HS-27A (cell line): ENCODE measurements at regions not wholly inside any gene's neighbourhood (a gene's known extent, or its start where the extent isn't known, plus 50 kb on each side); places are given as distances from the start of the nearest gene placed in this dataset.

Experiments
- DNase-seq: peaks from one replicate; pipeline ENCODE4 v3.0.0-alpha.2; 2012; ENCODE audit warnings: low read depth, missing footprints

DNA sequence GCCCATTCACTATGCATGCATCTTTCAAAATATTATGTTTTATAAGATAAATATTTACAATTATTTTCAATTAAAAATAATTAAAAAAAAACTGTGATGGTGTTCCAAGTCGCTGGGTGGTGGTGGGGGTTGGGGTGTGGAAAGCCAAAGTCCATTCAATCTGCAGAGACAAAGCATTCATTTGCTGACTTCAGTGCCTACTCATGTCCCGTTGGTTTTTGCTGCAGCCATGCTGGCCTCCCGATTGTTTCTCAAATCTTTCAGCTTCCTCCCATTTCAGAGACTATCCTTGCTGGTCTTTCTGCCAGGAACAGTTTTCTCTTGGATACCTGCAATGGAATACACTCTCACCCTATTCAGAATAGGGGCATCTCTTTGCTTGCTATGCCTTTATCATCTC lies 331.5 kb upstream of the NOVA1 start:
- no peak for DNase-seq

GRCh38 chr14:26930576-26930975 lies 332.7 kb upstream of the NOVA1 start:
- DNase-seq, result no peak

DNA sequence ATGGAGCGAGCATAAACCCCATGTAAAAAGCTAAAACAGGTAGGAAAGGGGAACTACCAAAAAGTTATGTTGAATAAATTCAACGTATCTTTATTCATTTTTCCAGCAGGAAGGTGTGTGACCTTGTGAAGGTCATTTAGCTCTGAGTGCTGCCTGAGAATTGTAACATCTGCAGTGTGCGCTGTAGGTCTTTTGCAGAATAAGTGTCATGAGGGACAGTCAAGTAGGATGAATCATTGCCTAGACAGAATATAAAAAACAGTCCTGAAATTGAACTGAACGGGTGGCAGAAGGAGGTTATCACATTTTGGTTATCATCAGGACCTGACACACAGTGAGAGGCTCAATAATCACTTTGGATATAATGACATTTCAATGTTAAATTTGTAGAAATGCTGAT lies 334.8 kb upstream of the NOVA1 start:
- DNase-seq, result no peak

GRCh38 chr14:26933431-26933830 lies 335.6 kb upstream of the NOVA1 start:
- no peak for DNase-seq

DNA sequence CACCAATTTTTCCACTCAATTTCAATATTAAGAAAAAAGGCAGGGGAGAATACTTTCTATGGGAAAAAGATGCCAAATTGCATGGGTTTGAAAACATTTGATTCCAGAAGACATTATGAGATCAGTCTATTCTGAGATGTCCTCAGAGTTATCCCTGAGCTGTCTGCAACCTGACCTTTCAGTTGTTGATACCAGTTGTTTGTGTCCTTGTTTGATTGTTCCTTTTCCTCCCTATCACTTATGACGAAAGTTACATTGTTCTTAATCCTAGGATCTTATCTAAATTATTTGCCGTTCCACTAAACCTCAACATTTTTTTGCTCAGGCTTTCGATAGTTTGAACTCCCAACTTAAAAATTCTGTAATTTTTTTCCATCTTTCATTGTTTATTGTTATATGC lies 336.3 kb upstream of the NOVA1 start:
- DNase-seq, result no peak

GRCh38 chr14:26935733-26936132 lies 337.9 kb upstream of the NOVA1 start:
- DNase-seq, result no peak

- no peak for DNase-seq
These were observed 340.2 kb upstream of the NOVA1 start for GRCh38 chr14:26938054-26938453.

- no peak for DNase-seq
These were observed 341.9 kb upstream of the NOVA1 start for GRCh38 chr14:26939755-26940154.

DNA sequence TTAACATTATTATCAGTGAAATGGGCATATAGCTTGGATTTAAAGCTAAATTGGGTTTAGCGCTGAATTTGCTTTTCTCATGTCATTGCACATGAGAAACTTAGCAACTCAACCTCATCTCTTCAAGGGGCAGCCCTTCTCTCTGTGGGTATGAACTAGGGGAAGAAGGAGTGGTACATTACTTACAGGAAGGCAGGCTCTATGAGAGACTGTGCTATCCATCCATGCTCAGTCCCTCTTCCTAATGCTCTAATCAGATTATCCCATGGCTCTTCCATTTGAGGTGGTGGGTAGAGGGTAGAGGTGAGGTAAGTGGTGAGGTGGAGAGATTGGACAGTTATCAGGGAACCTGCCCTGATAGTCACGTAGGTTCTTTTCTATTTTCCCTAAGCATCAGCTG lies 343.7 kb upstream of the NOVA1 start:
- DNase-seq, result no peak

DNA sequence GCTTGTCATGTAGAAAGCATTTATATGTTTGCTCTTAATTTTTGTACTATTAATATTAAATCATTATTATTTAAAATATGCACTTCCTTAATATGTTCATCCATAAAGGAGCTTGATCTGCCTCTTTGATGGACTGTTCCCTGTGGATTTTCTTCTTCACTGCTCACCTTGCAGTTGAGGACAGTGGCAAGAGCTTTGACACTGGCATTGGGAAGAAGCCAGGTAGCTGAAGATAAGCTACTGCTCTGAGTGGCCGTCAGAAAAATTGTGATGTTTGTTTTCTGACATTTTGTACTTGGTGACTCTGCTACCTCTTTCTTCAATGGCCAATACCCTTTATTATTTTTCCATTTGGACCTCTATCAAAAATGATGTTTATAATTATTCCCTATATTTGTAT lies 349.4 kb upstream of the NOVA1 start:
- no peak for DNase-seq

- DNase-seq, result no peak
These were observed 361.6 kb upstream of the NOVA1 start for GRCh38 chr14:26959437-26959836.

- DNase-seq, result no peak
These were observed 362.3 kb upstream of the NOVA1 start for GRCh38 chr14:26959972-26960660.

DNA sequence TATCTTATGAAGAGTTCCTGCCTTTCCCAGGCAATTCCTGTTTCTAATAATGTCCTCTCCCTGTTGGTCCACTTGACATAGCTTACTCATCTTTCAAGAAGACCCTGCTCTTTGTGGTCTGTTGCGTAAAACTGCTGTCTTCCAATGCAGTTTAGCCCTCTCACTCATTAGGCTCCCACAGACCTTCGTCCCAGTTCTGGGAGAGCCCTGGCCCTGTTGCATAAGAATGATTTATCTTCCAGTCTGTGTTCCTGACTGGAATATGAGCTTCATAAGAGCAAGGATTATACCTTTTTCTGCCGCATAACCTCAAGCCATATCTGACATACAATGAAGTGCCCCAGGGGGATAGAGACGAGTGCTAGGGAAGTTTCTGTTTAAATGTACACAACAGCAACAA lies 365.9 kb upstream of the NOVA1 start:
- no peak for DNase-seq

GRCh38 chr14:26965490-26965889 lies 367.7 kb upstream of the NOVA1 start:
- DNase-seq, result no peak

DNA sequence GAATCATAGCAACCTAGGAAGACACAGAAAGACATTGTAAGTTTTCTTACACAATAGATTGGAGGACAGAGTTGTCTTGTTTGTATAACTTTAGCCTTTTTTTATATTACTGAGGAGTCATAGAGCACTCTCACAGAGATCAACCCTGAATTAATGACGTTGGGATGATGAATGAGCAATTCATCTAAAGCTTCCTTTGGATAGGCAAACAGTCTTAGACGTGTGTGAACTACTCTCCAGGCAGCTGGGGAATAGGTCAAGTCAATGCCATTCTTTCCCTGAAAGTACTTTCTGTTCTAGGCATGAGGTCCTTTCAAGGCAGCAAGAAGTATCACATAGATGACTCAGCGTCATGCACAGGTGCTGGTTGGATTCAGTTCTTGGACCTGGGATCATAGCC lies 369.1 kb upstream of the NOVA1 start:
- DNase-seq, result no peak

- DNase-seq, result no peak
These were observed 377.1 kb upstream of the NOVA1 start for GRCh38 chr14:26974965-26975364.

DNA sequence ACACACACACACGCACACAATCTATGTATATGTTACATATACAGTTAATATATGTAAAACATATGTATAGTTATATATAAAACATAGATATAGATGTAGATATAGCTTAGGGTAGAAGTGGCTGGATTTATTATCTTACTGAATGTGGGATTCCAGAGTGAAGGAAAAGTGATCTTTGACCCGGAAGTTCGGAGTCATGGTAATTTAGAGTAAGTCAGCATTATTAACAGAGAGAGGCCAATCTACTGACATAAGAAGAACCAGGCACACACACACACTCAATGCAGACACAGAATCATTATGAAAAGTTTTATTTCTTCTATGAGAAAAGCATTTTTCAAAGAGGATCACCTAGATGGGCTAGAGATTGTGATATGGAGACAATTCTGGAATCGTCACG lies 384.2 kb upstream of the NOVA1 start:
- DNase-seq, result no peak

GRCh38 chr14:26984311-26985177 lies 386.7 kb upstream of the NOVA1 start:
- DNase-seq, result no peak

GRCh38 chr14:26987744-26988363 lies 390.0 kb upstream of the NOVA1 start:
- DNase-seq, result no peak

DNA sequence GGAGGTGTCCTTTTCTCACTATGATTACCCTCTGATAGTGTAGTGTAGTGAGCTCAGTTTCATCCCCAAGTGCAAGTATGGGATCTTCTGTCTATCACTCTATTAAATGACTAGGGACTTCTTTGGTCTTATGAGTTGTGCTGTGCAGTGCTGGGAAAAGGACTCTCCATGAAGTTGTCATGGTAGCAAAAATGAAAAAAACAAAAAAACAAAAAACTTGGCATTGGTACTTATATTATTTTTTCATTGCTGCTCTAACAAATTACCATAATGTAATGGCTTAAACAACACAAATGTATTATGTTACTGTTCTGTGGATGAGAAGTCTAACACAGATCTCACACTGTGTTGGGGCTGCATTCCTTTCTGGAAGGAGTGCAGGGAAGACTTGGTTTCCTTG lies 393.1 kb upstream of the NOVA1 start:
- no peak for DNase-seq

- DNase-seq, result no peak
These were observed 394.7 kb upstream of the NOVA1 start for GRCh38 chr14:26992403-26993115.

DNA sequence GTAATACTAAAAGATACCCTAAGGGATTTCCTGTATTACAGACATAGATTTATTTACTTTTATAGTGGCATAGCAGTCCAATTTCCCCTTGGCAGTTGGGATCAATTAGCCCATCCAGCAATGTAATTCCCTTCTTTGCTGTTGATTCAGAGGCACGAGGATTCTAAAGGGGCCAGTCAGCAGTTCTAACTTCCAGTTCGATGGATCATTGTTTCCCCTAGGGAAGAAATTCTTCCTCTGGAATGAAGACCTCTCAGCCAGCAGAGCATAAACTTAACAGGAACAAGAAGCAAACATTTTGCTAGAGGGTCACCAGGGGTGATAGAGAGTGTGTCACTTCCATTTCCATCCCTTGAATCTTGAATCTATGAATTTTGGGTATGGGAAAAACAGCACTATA lies 395.7 kb upstream of the NOVA1 start:
- no peak for DNase-seq

DNA sequence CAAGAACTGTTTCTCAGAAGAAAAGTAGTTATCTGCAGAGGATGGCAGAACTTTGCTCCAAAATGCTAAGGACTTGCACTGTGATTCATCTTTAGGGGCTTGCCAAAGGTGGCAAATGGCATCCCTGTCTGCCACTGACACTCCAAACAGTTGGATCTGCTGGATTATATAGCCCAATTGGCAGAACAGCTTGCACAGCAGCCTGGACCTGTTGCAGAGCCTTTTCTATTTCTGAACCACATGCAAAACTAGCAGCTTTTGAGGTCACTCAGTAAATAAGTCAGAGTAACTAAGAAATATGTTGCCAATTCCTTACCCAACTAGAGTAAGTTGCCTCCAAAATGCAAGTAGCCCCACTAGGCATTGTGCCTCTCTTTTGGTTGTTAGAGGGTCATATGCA lies 397.5 kb upstream of the NOVA1 start:
- no peak for DNase-seq
